H9 (cell line): ENCODE measurements at regions not wholly inside any gene's neighbourhood (a gene's known extent, or its start where the extent isn't known, plus 50 kb on each side); places are given as distances from the start of the nearest gene placed in this dataset.

Experiments used
- DNase-seq: peaks from one replicate; pipeline ENCODE4 v3.0.0-alpha.2; 2017
- H2AFZ ChIP-seq: one replicate; pipeline ENCODE4 v1.6.1; 2013; ENCODE audit warnings: mild to moderate bottlenecking, low read length, control low read depth, moderate library complexity
- H2AK5ac ChIP-seq: 2 replicates; pipeline ENCODE4 v1.6.1; 2013; ENCODE audit warnings: low read length, control low read depth, mixed read lengths; ENCODE audit not compliant: insufficient read length
- H2BK120ac ChIP-seq: one replicate; pipeline ENCODE4 v1.6.1; 2013; ENCODE audit warnings: low read depth, mild to moderate bottlenecking, low read length, control low read depth, inconsistent platforms; ENCODE audit not compliant: poor library complexity, severe bottlenecking
- H2BK12ac ChIP-seq: 2 replicates; pipeline ENCODE4 v1.6.1; 2013; ENCODE audit warnings: low read length, control low read depth, mixed read lengths, low read depth; ENCODE audit not compliant: insufficient read length
- H2BK15ac ChIP-seq: 2 replicates; pipeline ENCODE4 v1.6.1; 2013; ENCODE audit warnings: low read depth, low read length, control low read depth
- H2BK20ac ChIP-seq: one replicate; pipeline ENCODE4 v1.6.1; 2013; ENCODE audit warnings: low read depth, mild to moderate bottlenecking, low read length, control low read depth, inconsistent platforms; ENCODE audit not compliant: poor library complexity, severe bottlenecking
- H2BK5ac ChIP-seq: 2 replicates; pipeline ENCODE4 v1.6.1; 2013; ENCODE audit warnings: low read length, control low read depth, mixed read lengths; ENCODE audit not compliant: insufficient read length
- H3K14ac ChIP-seq: 2 replicates; pipeline ENCODE4 v1.6.1; 2013; ENCODE audit warnings: low read length, control low read depth; ENCODE audit not compliant: insufficient read depth
- H3K18ac ChIP-seq: 2 replicates; pipeline ENCODE4 v1.6.1; 2013; ENCODE audit warnings: low read depth, mild to moderate bottlenecking, mixed read lengths, low read length, control low read depth; ENCODE audit not compliant: insufficient read length
- H3K23ac ChIP-seq: 2 replicates; pipeline ENCODE4 v1.6.1; 2013; ENCODE audit warnings: low read length, control low read depth, mixed read lengths, low read depth; ENCODE audit not compliant: insufficient read length
- H3K23me2 ChIP-seq: 2 replicates; pipeline ENCODE4 v1.6.1; 2013; ENCODE audit warnings: low read depth, mild to moderate bottlenecking, mixed read lengths, low read length, control low read depth; ENCODE audit not compliant: insufficient read length, poor library complexity, severe bottlenecking
- H3K27ac ChIP-seq: 2 replicates; pipeline ENCODE4 v1.5.1; 2013; ENCODE audit warnings: low read length, control low read depth, mixed read lengths, low read depth; ENCODE audit not compliant: insufficient read length
- H3K27me3 ChIP-seq: 2 replicates; pipeline ENCODE4 v1.6.1; 2013; ENCODE audit warnings: low read length, control low read depth, inconsistent platforms; ENCODE audit not compliant: insufficient read depth
- H3K4ac ChIP-seq: 2 replicates; pipeline ENCODE4 v1.6.1; 2013; ENCODE audit warnings: low read depth, mild to moderate bottlenecking, control low read depth, inconsistent platforms, low read length, moderate library complexity
- H3K4me1 ChIP-seq: 2 replicates; pipeline ENCODE4 v1.6.1; 2013; ENCODE audit warnings: low read length, control low read depth, inconsistent platforms; ENCODE audit not compliant: insufficient read depth
- H3K4me2 ChIP-seq: 2 replicates; pipeline ENCODE4 v1.6.1; 2013; ENCODE audit warnings: low read length, control low read depth, mixed read lengths; ENCODE audit not compliant: insufficient read length, insufficient read depth
- H3K56ac ChIP-seq: 2 replicates; pipeline ENCODE4 v1.6.1; 2013; ENCODE audit warnings: low read depth, mild to moderate bottlenecking, mixed read lengths, low read length, control low read depth; ENCODE audit not compliant: insufficient read length
- H3K79me1 ChIP-seq: 2 replicates; pipeline ENCODE4 v1.6.1; 2013; ENCODE audit warnings: low read depth, mild to moderate bottlenecking, moderate library complexity, low read length, control low read depth, inconsistent platforms; ENCODE audit not compliant: insufficient read depth, poor library complexity, severe bottlenecking
- H3K79me2 ChIP-seq: 2 replicates; pipeline ENCODE4 v1.6.1; 2013; ENCODE audit warnings: low read length, control low read depth, inconsistent platforms; ENCODE audit not compliant: insufficient read depth
- H3K9ac ChIP-seq: 2 replicates; pipeline ENCODE4 v1.6.1; 2013; ENCODE audit warnings: low read length, control low read depth, mixed read lengths; ENCODE audit not compliant: insufficient read length; ENCODE audit errors: extremely low read depth
- H3K9me3 ChIP-seq: one replicate; pipeline ENCODE4 v1.6.1; 2013; ENCODE audit warnings: low read depth, low read length, inconsistent platforms; ENCODE audit not compliant: control insufficient read depth
- H3T11ph ChIP-seq: one replicate; pipeline ENCODE4 v1.6.1; 2013; ENCODE audit warnings: mild to moderate bottlenecking, low read length, control low read depth, inconsistent platforms
- H4K20me1 ChIP-seq: one replicate; pipeline ENCODE4 v1.6.1; 2013; ENCODE audit not compliant: control insufficient read depth, insufficient read length, insufficient read depth
- H4K5ac ChIP-seq: 2 replicates; pipeline ENCODE4 v1.6.1; 2013; ENCODE audit warnings: low read depth, mild to moderate bottlenecking, mixed read lengths, low read length, control low read depth; ENCODE audit not compliant: insufficient read length
- H4K8ac ChIP-seq: replicated peaks from 2 replicates; pipeline ENCODE4 v1.6.1; 2013; ENCODE audit warnings: low read length, control low read depth, mixed read lengths, low read depth; ENCODE audit not compliant: insufficient read length
- H4K91ac ChIP-seq: 2 replicates; pipeline ENCODE4 v1.6.1; 2013; ENCODE audit warnings: low read depth, mild to moderate bottlenecking, moderate library complexity, mixed read lengths, low read length, control low read depth; ENCODE audit not compliant: insufficient read length
- H3K27ac Mint-ChIP-seq, 3 experiments: 2 replicates in 2 of 3; 3 replicates in 1 of 3; pipeline ENCODE4 v1.8.0; 2020 to 2021; ENCODE audit warnings: mixed read lengths in 3 of 3, mild to moderate bottlenecking in 1 of 3, moderate library complexity in 1 of 3
- H3K27me3 Mint-ChIP-seq: 2 replicates; pipeline ENCODE4 v1.8.0; 2021; ENCODE audit warnings: low read depth, mild to moderate bottlenecking, moderate library complexity, mixed read lengths
- H3K36me3 Mint-ChIP-seq, 3 experiments: 2 replicates in 2 of 3; 3 replicates in 1 of 3; pipeline ENCODE4 v1.8.0; 2020 to 2021; ENCODE audit warnings: low read depth in 3 of 3, mixed read lengths in 3 of 3; ENCODE audit not compliant: insufficient read depth in 1 of 3
- H3K4me1 Mint-ChIP-seq, 2 experiments: 2 replicates each; pipeline ENCODE4 v1.8.0; 2020; ENCODE audit warnings: mixed read lengths in 2 of 2
- H3K4me3 Mint-ChIP-seq, 2 experiments: 2 replicates in 1 of 2; 3 replicates in 1 of 2; pipeline ENCODE4 v1.8.0; 2020 to 2021; ENCODE audit warnings: mild to moderate bottlenecking in 2 of 2, mixed read lengths in 2 of 2, moderate library complexity in 1 of 2
- H3K9me3 Mint-ChIP-seq, 2 experiments: 2 replicates in 1 of 2; 3 replicates in 1 of 2; pipeline ENCODE4 v1.8.0; 2020; ENCODE audit warnings: mild to moderate bottlenecking in 2 of 2, mixed read lengths in 2 of 2, moderate library complexity in 1 of 2
- WGBS: extraction: QIAGEN DNeasy Blood & Tissue Kit; methylation state at CpG from one replicate; pipeline ENCODE4 v1.1.7; 2013; ENCODE audit warnings: missing lambda C conversion rate, low lambda C conversion rate, mixed read lengths; ENCODE audit not compliant: insufficient read length; ENCODE audit errors: extremely low coverage; 5-methylcytosine and 5-hydroxymethylcytosine counted together
- TF ChIP-seq, protein P1 (sequence below): fragments of 200-600 bp; sonication (generic); conservative IDR thresholded peaks from 3 replicates; pipeline ENCODE4 v1.8.0; 2021; ENCODE audit warnings: antibody characterized with exemption, mild to moderate bottlenecking

GRCh38 chr5:147072622-147073021 lies 162.2 kb upstream of the STK32A start:
- Histone ChIP-seq H2BK120ac (no peak overlapping the region), H4K20me1 (no peaks in the 10 kb centered on the region), H2AK5ac (no peak overlapping the region), H3K9me3 (no peaks in the 10 kb centered on the region), H4K8ac (no peak overlapping the region), H3K4me2 (no peak overlapping the region), H4K91ac (no peak overlapping the region), H3K14ac (no peak overlapping the region; the same call in 1 of the 2 replicates), H3K79me2 (no peaks in the 10 kb centered on the region), H3K27me3 (no peaks in the 10 kb centered on the region), H3K27ac (peak overlapping the region; percentile 10), H3K23me2 (no peaks in the 10 kb centered on the region), H4K5ac (no peak overlapping the region), H3K23ac (no peak overlapping the region), H2BK12ac (peak overlapping the region; percentile 74), H3K4me1 (peaks cover 8% of the 10 kb centered on the region), H3K56ac (no peak overlapping the region), H2BK5ac (no peak overlapping the region), H2BK15ac (no peak overlapping the region), H3K79me1 (no peaks in the 10 kb centered on the region), H2BK20ac (no peak overlapping the region), H2AFZ (no peak overlapping the region), H3K18ac (peak overlapping the region; percentile 37), H3K4ac (no peak overlapping the region), H3K9ac (no peak overlapping the region), H3T11ph (no peak overlapping the region)
- WGBS: no CpG with 5 or more reads among the region's 2 CpGs
- Mint-ChIP-seq H3K4me3 (no peak overlapping the region), H3K4me1 (peaks cover 12 to 15% of the 10 kb centered on the region in 2 experiments), H3K27ac (0 out of 7 replicates have a peak overlapping the region, but pooled peaks of 1 of the 3 experiments have one; percentile 15), H3K36me3 (no peaks in the 10 kb centered on the region), H3K27me3 (no peaks in the 10 kb centered on the region), H3K9me3 (no peaks in the 10 kb centered on the region)
- TF ChIP-seq, protein P1, sequence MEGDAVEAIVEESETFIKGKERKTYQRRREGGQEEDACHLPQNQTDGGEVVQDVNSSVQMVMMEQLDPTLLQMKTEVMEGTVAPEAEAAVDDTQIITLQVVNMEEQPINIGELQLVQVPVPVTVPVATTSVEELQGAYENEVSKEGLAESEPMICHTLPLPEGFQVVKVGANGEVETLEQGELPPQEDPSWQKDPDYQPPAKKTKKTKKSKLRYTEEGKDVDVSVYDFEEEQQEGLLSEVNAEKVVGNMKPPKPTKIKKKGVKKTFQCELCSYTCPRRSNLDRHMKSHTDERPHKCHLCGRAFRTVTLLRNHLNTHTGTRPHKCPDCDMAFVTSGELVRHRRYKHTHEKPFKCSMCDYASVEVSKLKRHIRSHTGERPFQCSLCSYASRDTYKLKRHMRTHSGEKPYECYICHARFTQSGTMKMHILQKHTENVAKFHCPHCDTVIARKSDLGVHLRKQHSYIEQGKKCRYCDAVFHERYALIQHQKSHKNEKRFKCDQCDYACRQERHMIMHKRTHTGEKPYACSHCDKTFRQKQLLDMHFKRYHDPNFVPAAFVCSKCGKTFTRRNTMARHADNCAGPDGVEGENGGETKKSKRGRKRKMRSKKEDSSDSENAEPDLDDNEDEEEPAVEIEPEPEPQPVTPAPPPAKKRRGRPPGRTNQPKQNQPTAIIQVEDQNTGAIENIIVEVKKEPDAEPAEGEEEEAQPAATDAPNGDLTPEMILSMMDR: no peak
- DNase-seq: no peak
